Urinary bladder (tissue), 3 donors: ENCODE measurements at regions not wholly inside any gene's neighbourhood (a gene's known extent, or its start where the extent isn't known, plus 50 kb on each side); places are given as distances from the start of the nearest gene placed in this dataset.
"Not testable (repeated sequence)": the region's sequence is repeated elsewhere in the genome, so short reads cannot be mapped to it uniquely, and the experiment has no call there.

Experiments
- DNase-seq: peaks from one replicate; pipeline ENCODE4 v3.0.0-alpha.2; 2015; ENCODE audit errors: extremely low spot score
- H3K27ac ChIP-seq: one replicate; pipeline ENCODE4 v1.5.1; 2013; ENCODE audit warnings: low read depth, mild to moderate bottlenecking, moderate library complexity
- H3K36me3 ChIP-seq: one replicate; pipeline ENCODE4 v1.6.1; 2013; ENCODE audit warnings: mild to moderate bottlenecking, moderate library complexity; ENCODE audit not compliant: insufficient read depth
- H3K4me1 ChIP-seq: one replicate; pipeline ENCODE4 v1.6.1; 2013; ENCODE audit warnings: mild to moderate bottlenecking, moderate library complexity; ENCODE audit not compliant: insufficient read depth
- H3K4me3 ChIP-seq: one replicate; pipeline ENCODE4 v1.5.1; 2013; ENCODE audit warnings: low read depth, low read length
- WGBS: extraction: QIAGEN DNeasy Blood & Tissue Kit; methylation state at CpG from one replicate; pipeline ENCODE4 v1.1.7; 2013; 5-methylcytosine and 5-hydroxymethylcytosine counted together
- donor health status: healthy with polysubstance abuse.
- donor health status: healthy.

DNA sequence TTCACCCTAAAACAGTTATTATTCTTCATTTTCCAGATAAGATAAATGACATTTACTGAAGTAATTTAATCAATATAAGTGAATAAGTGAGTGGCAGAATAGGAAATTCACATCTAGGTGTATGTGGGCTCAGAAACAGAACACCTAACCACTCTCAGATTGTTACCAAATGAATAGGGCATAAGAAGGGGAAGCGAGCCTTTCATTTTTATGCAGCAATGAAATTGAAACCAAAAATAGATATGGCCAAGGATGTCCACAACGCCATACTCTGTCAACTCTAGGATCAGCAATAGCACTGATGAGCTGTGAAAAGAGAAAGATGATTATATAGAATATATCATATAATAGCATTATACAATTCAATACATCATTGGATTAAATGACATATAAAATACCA is 398.1 kb upstream of the API5 start:
- 81% methylated on average over 2 of the region's 2 CpGs for WGBS
- no peak overlapping the region for H3K4me3 ChIP-seq
- no peaks in the 10 kb centered on the region for H3K4me1 ChIP-seq
- no peaks in the 10 kb centered on the region for H3K36me3 ChIP-seq
- H3K27ac ChIP-seq = no peak overlapping the region
- DNase-seq = no peak

DNA sequence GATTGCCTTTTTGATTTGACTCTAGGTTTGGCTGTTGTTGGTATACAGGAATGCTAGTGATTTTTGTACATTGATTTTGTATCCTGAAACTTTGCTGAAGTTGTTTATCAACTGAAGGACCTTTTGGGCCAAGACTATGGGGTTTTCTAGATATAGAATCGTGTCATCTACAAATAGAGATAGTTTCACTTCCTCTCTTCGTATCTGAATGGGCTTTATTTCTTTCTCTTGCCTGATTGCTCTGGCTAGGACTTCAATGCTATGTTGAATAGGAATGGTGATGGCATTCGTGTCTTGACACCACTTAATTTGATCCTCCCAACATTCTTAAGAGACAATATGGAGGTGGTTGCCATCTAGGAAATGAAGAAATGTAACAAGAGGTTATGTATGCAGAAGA is 388.1 kb upstream of the API5 start:
- Histone ChIP-seq H3K36me3 (no peaks in the 10 kb centered on the region), H3K27ac (no peak overlapping the region), H3K4me1 (no peaks in the 10 kb centered on the region), H3K4me3 (no peak overlapping the region)
- 50% methylated on average over 3 of the region's 3 CpGs for WGBS
- DNase-seq = no peak

DNA sequence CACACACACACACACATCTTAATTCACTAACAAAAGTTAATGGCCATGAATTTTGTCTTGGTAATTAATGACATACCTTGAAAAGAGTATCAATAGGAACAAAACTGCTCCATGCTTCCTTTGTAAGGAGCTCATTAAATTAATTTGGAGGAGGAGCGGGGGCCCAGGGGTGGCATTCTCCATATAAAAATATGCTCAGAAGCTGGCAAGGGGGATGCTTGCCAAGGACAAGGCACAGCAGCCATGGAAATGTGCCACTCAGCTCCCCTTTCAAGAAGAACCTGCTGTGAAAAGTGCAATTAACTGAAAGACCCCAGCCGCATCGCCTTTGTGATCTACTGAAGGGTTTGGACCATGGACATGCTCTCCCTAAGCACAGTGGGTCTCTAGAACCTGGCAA is 385.9 kb upstream of the API5 start:
- 94% methylated on average over 3 of the region's 3 CpGs for WGBS
- no peak for DNase-seq
- Histone ChIP-seq H3K36me3 (no peaks in the 10 kb centered on the region), H3K27ac (no peak overlapping the region), H3K4me1 (no peaks in the 10 kb centered on the region), H3K4me3 (no peak overlapping the region)

- no peak overlapping the region for H3K27ac ChIP-seq
- no peak overlapping the region for H3K4me3 ChIP-seq
- WGBS = 76% methylated on average over 3 of the region's 3 CpGs
- no peaks in the 10 kb centered on the region for H3K4me1 ChIP-seq
- H3K36me3 ChIP-seq = no peaks in the 10 kb centered on the region
- DNase-seq = no peak
Observed at GRCh38 chr11:42947405-42947804, 364.4 kb upstream of the API5 start.

GRCh38 chr11:42949738-42950376 is 361.9 kb upstream of the API5 start:
- not testable (repeated sequence) for H3K27ac ChIP-seq, H3K4me3 ChIP-seq, H3K36me3 ChIP-seq, DNase-seq, H3K4me1 ChIP-seq
- 89% methylated on average over 30 of the region's 30 CpGs for WGBS

DNA sequence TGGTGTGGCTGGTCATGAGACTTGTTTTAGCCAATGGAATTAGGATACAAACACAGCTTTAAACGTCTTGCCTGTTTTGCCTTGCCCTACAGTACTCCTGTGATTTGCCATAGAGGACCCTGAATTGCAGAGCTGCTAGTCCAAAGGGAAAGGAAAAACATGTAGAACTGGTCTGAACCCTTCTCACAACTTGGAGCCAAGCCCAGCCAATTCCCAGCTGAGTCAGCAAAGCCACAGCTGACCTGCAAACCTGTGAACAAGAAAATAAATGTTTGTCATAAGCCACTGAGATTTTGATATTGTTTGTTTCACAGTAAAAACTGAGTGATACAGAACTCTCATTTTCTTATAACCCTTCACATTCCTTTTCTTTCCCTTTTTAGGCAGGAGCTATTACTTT is 360.5 kb upstream of the API5 start:
- H3K27ac ChIP-seq = no peak overlapping the region
- WGBS = 57% methylated on average over 1 of the region's 1 CpG
- no peak for DNase-seq
- H3K4me1 ChIP-seq = no peaks in the 10 kb centered on the region
- H3K4me3 ChIP-seq = no peak overlapping the region
- no peaks in the 10 kb centered on the region for H3K36me3 ChIP-seq

DNA sequence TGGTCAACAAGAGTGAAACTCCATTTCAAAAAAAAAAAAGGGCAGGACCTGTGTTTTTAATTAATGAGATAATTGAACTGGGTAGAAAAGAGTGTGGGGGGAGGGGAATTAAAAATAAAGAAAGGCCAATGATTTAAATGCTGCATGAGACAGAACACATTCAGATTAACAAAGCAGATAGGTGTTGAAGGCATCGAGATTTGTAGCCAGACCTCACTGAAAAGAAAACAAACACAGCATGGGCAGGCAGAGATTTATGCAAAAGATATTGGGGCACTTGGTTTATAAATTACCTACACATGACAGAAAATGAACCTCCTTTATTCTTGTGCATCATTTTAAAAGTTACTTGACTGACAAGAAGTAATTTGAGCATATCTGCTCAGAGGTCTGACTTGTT is 354.0 kb upstream of the API5 start:
- Histone ChIP-seq H3K4me3 (no peak overlapping the region), H3K27ac (no peak overlapping the region), H3K4me1 (no peaks in the 10 kb centered on the region), H3K36me3 (no peaks in the 10 kb centered on the region)
- no peak for DNase-seq
- WGBS = 68% methylated on average over 1 of the region's 1 CpG

DNA sequence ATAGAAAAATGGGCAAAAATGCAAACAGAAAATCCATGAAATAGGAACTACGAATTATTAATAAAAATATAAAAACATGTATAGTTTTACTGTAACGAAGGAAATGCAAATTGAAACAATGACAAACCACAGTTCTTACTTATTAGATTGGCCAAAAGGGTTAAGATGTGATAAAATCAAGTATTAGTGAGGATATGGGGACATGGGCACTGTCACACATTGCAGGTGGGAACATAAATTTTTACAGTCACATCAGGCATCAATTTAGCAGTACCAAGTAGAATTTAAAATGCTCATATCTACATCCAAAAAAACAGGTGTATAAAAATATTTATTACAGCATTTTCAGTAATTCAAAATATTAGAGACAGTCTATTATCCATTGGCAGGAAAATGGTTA is 353.2 kb upstream of the API5 start:
- no peak for DNase-seq
- 72% methylated on average over 2 of the region's 2 CpGs for WGBS
- Histone ChIP-seq H3K4me1 (no peaks in the 10 kb centered on the region), H3K4me3 (no peak overlapping the region), H3K36me3 (no peaks in the 10 kb centered on the region), H3K27ac (no peak overlapping the region)

DNA sequence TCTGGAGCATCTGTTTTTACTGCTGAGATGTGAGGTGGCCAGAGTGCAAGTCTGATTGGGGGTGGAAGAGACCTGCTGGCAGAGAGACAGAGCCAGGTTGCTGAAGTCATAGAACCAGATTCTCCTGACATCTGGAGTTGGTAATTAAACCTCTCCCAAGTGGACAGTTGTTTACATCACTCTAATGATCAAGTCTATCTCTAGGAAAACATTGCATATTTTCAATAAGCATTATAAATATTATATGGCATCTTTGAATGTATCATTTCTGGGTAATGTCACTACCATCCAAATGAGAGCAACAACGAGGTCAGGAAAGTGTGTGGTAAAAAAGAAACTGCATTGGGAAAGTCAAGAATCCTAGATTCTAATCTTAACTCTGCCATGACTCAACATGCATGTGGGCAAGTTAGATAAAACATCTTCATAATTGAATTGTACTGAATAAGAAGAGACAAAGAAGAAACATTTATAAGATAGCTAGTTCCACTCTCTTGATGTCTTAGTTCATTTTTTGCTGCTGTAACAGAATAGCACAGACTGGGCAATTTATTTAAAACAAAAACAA is 351.2 kb upstream of the API5 start:
- WGBS = 48% methylated on average over 1 of the region's 1 CpG
- H3K27ac ChIP-seq = no peak overlapping the region
- H3K4me3 ChIP-seq = no peak overlapping the region
- DNase-seq = no peak
- no peaks in the 10 kb centered on the region for H3K4me1 ChIP-seq
- no peaks in the 10 kb centered on the region for H3K36me3 ChIP-seq

- Histone ChIP-seq H3K4me1 (no peaks in the 10 kb centered on the region), H3K36me3 (no peaks in the 10 kb centered on the region), H3K4me3 (no peak overlapping the region), H3K27ac (no peak overlapping the region)
- no peak for DNase-seq
- 68% methylated on average over 2 of the region's 2 CpGs for WGBS
Observed at GRCh38 chr11:42967653-42968052, 344.1 kb upstream of the API5 start.

- Histone ChIP-seq H3K4me1 (no peaks in the 10 kb centered on the region), H3K4me3 (no peak overlapping the region), H3K36me3 (no peaks in the 10 kb centered on the region), H3K27ac (no peak overlapping the region)
- WGBS = 11% methylated on average over 1 of the region's 1 CpG
- no peak for DNase-seq
Observed at GRCh38 chr11:42972741-42973140, 339.1 kb upstream of the API5 start.

- no peaks in the 10 kb centered on the region for H3K4me1 ChIP-seq
- no peak overlapping the region for H3K4me3 ChIP-seq
- H3K36me3 ChIP-seq = no peaks in the 10 kb centered on the region
- WGBS = 79% methylated on average over 4 of the region's 4 CpGs
- H3K27ac ChIP-seq = no peak overlapping the region
- DNase-seq = no peak
Observed at GRCh38 chr11:42974510-42975179, 337.2 kb upstream of the API5 start.

DNA sequence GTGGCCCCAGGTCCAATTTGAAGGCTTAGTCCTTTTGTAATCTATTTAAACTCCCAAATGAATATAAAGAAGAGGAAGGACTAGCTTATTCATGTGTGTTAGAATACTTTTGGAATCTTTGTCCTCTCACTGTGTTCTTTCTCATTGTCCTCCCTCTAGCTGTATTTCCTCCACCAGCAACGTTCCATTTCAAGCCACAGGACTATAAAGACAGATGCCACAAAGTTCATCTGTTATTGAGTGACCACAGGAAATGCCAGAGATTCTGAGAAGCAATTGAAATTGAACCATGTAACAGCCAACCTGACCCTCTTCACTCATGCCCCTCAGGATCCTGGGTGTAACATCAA is 336.6 kb upstream of the API5 start:
- no peak for DNase-seq
- no peak overlapping the region for H3K4me3 ChIP-seq
- no peak overlapping the region for H3K27ac ChIP-seq
- no peaks in the 10 kb centered on the region for H3K36me3 ChIP-seq
- H3K4me1 ChIP-seq = no peaks in the 10 kb centered on the region
- 0% methylated on average over 1 of the region's 1 CpG for WGBS

DNA sequence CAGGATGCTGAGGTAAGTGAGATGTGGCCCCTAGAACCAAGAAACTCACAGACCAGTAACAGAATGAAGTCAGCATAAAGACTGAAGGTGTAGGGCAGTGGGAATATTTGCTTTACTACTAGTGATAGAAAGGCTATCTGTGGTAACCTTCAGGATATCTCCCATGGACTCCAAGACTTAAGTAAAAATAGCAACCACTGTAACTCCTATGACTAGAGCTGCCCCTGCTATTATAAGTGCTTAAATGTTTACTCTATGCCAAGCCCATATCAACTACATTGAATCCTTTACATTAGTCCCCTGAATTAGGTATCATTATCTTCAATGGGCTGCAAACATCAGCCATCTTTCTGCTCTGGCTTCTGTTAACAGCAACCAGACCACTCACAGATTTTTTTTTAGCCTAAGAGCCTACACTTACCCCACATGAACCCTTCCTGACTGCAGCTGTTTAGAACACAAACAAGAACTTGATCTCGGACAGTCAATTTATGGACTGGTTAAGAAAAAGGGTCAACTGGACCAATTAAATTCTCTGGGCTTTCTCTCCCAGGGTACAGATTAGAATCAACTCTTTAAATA is 335.1 kb upstream of the API5 start:
- 18% methylated on average over 1 of the region's 1 CpG for WGBS

More for the DNA sequence above, 335.1 kb upstream of the API5 start:
- no peak overlapping the region for H3K4me3 ChIP-seq
- no peak overlapping the region for H3K27ac ChIP-seq
- no peaks in the 10 kb centered on the region for H3K36me3 ChIP-seq
- no peaks in the 10 kb centered on the region for H3K4me1 ChIP-seq
- DNase-seq = no peak
